B cell (primary cell): ENCODE measurements at regions not wholly inside any gene's neighbourhood (a gene's known extent, or its start where the extent isn't known, plus 50 kb on each side); places are given as distances from the start of the nearest gene placed in this dataset.
"Not testable (repeated sequence)": the region's sequence is repeated elsewhere in the genome, so short reads cannot be mapped to it uniquely, and the experiment has no call there.

Experiments used
- CTCF ChIP-seq: fragments of 200-600 bp; IDR thresholded peaks from one replicate; pipeline ENCODE4 v1.8.0; 2022; ENCODE audit warnings: antibody characterized with exemption, mild to moderate bottlenecking
- EZH2 ChIP-seq: IDR thresholded peaks from 2 replicates; pipeline ENCODE4 v1.6.1; 2012; ENCODE audit warnings: borderline replicate concordance, low read depth, mild to moderate bottlenecking, moderate library complexity, low read length; ENCODE audit not compliant: insufficient read depth, poor library complexity, severe bottlenecking

GRCh38 chr21:9663914-9664729 lies 857.3 kb upstream of the TPTE start:
- not testable (repeated sequence) for TF ChIP-seq CTCF, EZH2
